RWPE2 (cell line): ENCODE measurements at regions not wholly inside any gene's neighbourhood (a gene's known extent, or its start where the extent isn't known, plus 50 kb on each side); places are given as distances from the start of the nearest gene placed in this dataset.
"Not testable (repeated sequence)": the region's sequence is repeated elsewhere in the genome, so short reads cannot be mapped to it uniquely, and the experiment has no call there.

ENCODE experiments used
- ATAC-seq: fragments of 200-7000 bp; cut with Tn5 transposase; 3 replicates; pipeline ENCODE4 v1.9.1; 2021; ENCODE audit warnings: low read depth
- DNase-seq: peaks from one replicate; pipeline ENCODE4 v3.0.0-alpha.2; 2020; ENCODE audit warnings: low spot score
- H3K27ac ChIP-seq: fragments of 450-650 bp; 2 replicates; pipeline ENCODE4 v1.5.1; 2017; ENCODE audit warnings: mild to moderate bottlenecking; ENCODE audit not compliant: poor library complexity, severe bottlenecking
- H3K27me3 ChIP-seq: fragments of 250-450 bp; sonication (Bioruptor Pico); 2 replicates; pipeline ENCODE4 v1.5.1; 2021; ENCODE audit warnings: mild to moderate bottlenecking, moderate library complexity; ENCODE audit not compliant: insufficient read depth, poor library complexity, severe bottlenecking
- H3K36me3 ChIP-seq: fragments of 250-450 bp; sonication (Bioruptor Pico); 2 replicates; pipeline ENCODE4 v1.5.1; 2020; ENCODE audit warnings: low read depth, mild to moderate bottlenecking, moderate library complexity
- H3K4me1 ChIP-seq: fragments of 250-450 bp; sonication (Bioruptor Pico); 2 replicates; pipeline ENCODE4 v1.5.1; 2021; ENCODE audit warnings: mild to moderate bottlenecking, moderate library complexity; ENCODE audit not compliant: insufficient read depth, poor library complexity, severe bottlenecking
- H3K4me3 ChIP-seq: fragments of 250-450 bp; sonication (Bioruptor Pico); 2 replicates; pipeline ENCODE4 v1.5.1; 2021; ENCODE audit warnings: mild to moderate bottlenecking, moderate library complexity; ENCODE audit not compliant: severe bottlenecking
- H3K9me3 ChIP-seq: fragments of 250-450 bp; sonication (Bioruptor Pico); 2 replicates; pipeline ENCODE4 v1.5.1; 2021; ENCODE audit warnings: mild to moderate bottlenecking, moderate library complexity; ENCODE audit not compliant: severe bottlenecking
- TF ChIP-seq, protein P1 (sequence below): fragments of 450-650 bp; IDR thresholded peaks from one replicate; pipeline ENCODE4 v1.5.1; 2017; ENCODE audit warnings: mild to moderate bottlenecking, moderate library complexity; ENCODE audit not compliant: poor library complexity, severe bottlenecking

DNA sequence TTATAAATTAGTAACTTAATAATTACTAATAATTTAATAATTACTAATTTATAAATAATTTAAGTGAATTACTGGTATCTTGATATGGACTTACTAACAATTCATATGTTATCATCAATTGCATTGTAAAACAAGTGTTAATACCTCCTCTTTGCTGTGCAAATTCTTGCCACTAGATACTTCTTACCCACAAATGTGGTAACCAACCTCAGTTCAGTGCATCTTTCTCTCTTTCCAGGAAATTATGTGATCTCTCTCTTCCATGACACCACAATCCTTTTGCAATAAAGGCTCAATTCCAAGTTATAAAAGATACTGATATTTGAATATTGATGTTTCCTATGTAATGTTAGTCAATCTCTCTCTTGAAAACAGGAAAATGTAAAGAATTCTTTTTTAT lies 408.6 kb upstream of the MIR17HG start:
- Histone ChIP-seq H3K27me3 (no peaks in the 10 kb centered on the region), H3K4me1 (no peaks in the 10 kb centered on the region), H3K27ac (no peak overlapping the region), H3K4me3 (no peak overlapping the region), H3K9me3 (no peaks in the 10 kb centered on the region), H3K36me3 (no peaks in the 10 kb centered on the region)
- DNase-seq: no peak
- ATAC-seq: no peak
- TF ChIP-seq, protein P1, sequence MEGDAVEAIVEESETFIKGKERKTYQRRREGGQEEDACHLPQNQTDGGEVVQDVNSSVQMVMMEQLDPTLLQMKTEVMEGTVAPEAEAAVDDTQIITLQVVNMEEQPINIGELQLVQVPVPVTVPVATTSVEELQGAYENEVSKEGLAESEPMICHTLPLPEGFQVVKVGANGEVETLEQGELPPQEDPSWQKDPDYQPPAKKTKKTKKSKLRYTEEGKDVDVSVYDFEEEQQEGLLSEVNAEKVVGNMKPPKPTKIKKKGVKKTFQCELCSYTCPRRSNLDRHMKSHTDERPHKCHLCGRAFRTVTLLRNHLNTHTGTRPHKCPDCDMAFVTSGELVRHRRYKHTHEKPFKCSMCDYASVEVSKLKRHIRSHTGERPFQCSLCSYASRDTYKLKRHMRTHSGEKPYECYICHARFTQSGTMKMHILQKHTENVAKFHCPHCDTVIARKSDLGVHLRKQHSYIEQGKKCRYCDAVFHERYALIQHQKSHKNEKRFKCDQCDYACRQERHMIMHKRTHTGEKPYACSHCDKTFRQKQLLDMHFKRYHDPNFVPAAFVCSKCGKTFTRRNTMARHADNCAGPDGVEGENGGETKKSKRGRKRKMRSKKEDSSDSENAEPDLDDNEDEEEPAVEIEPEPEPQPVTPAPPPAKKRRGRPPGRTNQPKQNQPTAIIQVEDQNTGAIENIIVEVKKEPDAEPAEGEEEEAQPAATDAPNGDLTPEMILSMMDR: no peak

DNA sequence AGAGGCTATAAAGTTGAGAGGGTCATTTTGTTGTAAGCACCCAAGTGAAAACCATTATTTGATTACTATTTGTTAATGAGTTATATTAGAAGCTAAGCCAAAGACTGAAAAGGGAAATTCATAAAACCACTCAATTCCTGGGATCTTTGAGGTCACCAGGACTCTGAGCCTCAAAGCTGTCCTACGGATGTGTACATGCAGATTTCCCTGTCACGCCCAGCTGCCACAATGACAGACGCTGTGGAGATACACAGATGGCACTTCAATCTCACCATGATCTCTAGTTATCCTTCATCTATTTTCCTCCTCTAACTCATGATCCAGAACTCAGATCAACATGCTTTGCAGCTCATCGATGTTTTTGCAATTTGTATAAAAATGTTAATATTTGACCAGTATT lies 403.5 kb upstream of the MIR17HG start:
- no peaks in the 10 kb centered on the region for H3K36me3 ChIP-seq

DNA sequence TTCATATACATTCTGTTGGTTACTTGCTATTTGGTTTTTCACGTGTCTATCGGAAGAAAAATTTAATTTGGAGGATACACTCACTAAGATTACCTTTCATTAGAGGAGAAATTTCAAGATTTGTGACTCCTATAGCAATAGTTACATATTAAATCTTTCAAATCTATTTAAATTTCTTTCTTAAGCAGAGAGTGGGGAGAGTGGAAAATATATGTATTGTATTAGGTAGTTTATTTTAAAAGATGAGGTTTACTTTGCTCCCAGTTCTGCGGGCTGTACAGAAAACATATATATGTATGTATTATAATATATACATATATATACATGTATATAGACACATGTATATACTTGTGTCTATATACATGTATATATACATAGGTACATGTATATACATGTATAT lies 402.3 kb upstream of the MIR17HG start:
- H3K4me3 ChIP-seq, ATAC-seq, H3K36me3 ChIP-seq, DNase-seq, H3K9me3 ChIP-seq, H3K4me1 ChIP-seq, H3K27me3 ChIP-seq, H3K27ac ChIP-seq: not testable (repeated sequence)

More for the DNA sequence above, 403.5 kb upstream of the MIR17HG start:
- DNase-seq (no peak), ATAC-seq (no peak)
- TF ChIP-seq, protein P1: no peak
- H3K27me3 ChIP-seq: no peaks in the 10 kb centered on the region
- no peaks in the 10 kb centered on the region for H3K9me3 ChIP-seq
- no peak overlapping the region for H3K27ac ChIP-seq
- no peaks in the 10 kb centered on the region for H3K4me1 ChIP-seq
- no peak overlapping the region for H3K4me3 ChIP-seq

DNA sequence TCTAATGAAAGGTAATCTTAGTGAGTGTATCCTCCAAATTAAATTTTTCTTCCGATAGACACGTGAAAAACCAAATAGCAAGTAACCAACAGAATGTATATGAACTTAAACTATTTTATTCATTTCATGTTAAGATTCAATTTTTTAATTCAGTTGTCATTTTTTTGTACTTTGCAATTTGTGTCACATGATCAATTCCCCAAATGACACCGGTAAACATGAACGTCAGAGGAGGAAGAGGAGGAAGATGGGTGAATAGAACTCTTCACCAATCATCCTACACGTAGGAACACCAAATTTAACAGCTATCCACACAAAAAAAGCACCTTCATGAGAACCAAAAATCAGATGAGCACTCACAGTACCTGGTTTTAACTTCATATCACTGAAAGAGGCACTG lies 401.4 kb upstream of the MIR17HG start:
- ATAC-seq, H3K36me3 ChIP-seq, DNase-seq, H3K4me3 ChIP-seq, H3K27ac ChIP-seq, H3K4me1 ChIP-seq, H3K27me3 ChIP-seq, H3K9me3 ChIP-seq: not testable (repeated sequence)

DNA sequence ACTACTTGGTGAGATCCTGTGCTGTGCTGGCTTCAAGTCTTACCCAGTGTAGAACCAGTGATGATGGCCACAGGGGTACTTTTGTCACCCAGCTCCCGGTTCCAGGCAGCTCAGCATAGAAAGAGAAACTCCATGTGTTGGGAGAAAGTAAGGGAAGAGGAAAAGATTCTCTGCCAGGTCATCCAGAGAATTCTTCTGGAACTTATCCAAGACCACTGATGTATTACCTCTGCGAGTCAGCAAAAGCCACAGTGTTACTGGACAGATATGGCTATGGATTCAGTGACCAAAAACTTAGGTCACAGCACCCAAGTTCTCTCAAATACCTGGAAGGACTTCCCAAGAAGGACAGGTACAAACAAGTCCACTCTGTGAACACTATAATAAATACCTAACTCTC lies 399.5 kb upstream of the MIR17HG start:
- DNase-seq (no peak), ATAC-seq (no peak)
- H3K27ac ChIP-seq: no peak overlapping the region

DNA sequence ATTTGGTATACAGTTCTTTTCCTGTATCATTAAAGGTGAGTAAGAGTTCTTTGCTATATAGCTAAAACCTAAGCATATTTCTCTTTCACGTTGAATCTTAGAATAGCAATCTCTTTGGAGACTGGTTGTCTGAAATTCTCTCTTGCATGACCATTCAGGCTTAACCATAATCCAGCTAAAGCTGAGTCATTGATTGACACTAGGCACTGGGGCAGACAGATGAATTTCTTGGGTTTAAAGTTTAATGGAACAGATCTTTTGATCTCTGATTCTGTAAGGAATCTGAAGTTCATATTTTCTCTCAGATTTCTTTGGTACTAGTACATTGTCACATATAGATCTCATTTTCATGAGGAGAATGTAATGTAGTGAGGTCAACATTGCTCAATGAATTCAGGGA lies 397.3 kb upstream of the MIR17HG start:
- Histone ChIP-seq H3K4me3 (no peak overlapping the region), H3K27me3 (no peaks in the 10 kb centered on the region), H3K36me3 (no peaks in the 10 kb centered on the region), H3K27ac (no peak overlapping the region), H3K9me3 (no peaks in the 10 kb centered on the region), H3K4me1 (no peaks in the 10 kb centered on the region)
- DNase-seq (no peak), ATAC-seq (no peak)
- TF ChIP-seq, protein P1: no peak

More for the DNA sequence above, 399.5 kb upstream of the MIR17HG start:
- H3K36me3 ChIP-seq: no peaks in the 10 kb centered on the region
- TF ChIP-seq, protein P1: no peak
- no peaks in the 10 kb centered on the region for H3K9me3 ChIP-seq
- no peaks in the 10 kb centered on the region for H3K4me1 ChIP-seq
- H3K27me3 ChIP-seq: no peaks in the 10 kb centered on the region
- no peak overlapping the region for H3K4me3 ChIP-seq
